ENCODE measurements at regions not wholly inside any gene's neighbourhood (a gene's known extent, or its start where the extent isn't known, plus 50 kb on each side); places are given as distances from the start of the nearest gene placed in this dataset.

DNA sequence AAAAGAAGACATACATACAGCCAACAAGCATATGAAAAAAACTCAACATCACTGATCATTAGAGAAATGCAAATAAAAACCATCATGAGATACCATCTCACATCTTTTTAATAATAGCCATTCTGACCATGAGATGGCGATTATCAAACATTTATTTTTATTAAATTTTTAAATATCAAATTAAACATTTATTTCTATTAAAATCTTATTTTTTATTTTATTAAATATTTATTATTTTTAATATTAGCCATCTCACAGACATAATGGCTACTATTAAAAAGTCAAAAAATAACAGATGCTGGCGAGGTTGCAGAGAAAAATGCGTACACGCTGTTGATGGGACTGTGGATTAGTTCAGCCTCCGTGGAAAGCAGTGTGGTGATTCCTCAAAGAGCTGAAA, 264.8 kb upstream of the TENM4 start:
- POLR2A ChIA-PET: no interaction called here
- H3K9me1 ChIP-seq (replicated peaks; ENCODE audit: control insufficient read depth, extremely low read depth, insufficient read depth, low read length): no peaks in the 10 kb centered on the region
- H2AFZ ChIP-seq (ENCODE audit: low read depth, low read length): no peak overlapping the region
- H3K4me2 ChIP-seq (ENCODE audit: insufficient read depth, low read length): no peak overlapping the region
- TF ChIP-seq POLR2A (IDR thresholded peaks at IDR 0.05; ENCODE audit: low read depth, low read length): no peak
- TF ChIP-seq, protein P1, sequence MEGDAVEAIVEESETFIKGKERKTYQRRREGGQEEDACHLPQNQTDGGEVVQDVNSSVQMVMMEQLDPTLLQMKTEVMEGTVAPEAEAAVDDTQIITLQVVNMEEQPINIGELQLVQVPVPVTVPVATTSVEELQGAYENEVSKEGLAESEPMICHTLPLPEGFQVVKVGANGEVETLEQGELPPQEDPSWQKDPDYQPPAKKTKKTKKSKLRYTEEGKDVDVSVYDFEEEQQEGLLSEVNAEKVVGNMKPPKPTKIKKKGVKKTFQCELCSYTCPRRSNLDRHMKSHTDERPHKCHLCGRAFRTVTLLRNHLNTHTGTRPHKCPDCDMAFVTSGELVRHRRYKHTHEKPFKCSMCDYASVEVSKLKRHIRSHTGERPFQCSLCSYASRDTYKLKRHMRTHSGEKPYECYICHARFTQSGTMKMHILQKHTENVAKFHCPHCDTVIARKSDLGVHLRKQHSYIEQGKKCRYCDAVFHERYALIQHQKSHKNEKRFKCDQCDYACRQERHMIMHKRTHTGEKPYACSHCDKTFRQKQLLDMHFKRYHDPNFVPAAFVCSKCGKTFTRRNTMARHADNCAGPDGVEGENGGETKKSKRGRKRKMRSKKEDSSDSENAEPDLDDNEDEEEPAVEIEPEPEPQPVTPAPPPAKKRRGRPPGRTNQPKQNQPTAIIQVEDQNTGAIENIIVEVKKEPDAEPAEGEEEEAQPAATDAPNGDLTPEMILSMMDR (IDR thresholded peaks at IDR 0.05; ENCODE audit: extremely low read depth in 1 of 2, insufficient read depth in 1 of 2, low read depth in 1 of 2, low read length in 2 of 2): no peak
- TF ChIP-seq JUN (IDR thresholded peaks at IDR 0.05; ENCODE audit: borderline replicate concordance, insufficient read depth, insufficient read length, low read depth): no peak
- no peak for TF ChIP-seq FOS (IDR thresholded peaks at IDR 0.05; ENCODE audit: borderline replicate concordance, insufficient read depth, low read length)
- no peak for TF ChIP-seq MYC (IDR thresholded peaks at IDR 0.05; ENCODE audit: low read depth, low read length)
- TF ChIP-seq EZH2 (IDR thresholded peaks at IDR 0.05; ENCODE audit: borderline replicate concordance, low read depth, low read length, severe bottlenecking): no peak
- no peak for TF ChIP-seq GATA2 (IDR thresholded peaks at IDR 0.05; ENCODE audit: insufficient read depth, insufficient read length, low read depth, low read length)
- intact Hi-C loops (cut with micrococcal nuclease) (no loop called here), dilution Hi-C loops (cut with MboI; ENCODE audit: extremely low pct_ligation_motif_present, low sequenced_read_pairs) (no loop called here)
- H3K9me3 ChIP-seq (replicated peaks; ENCODE audit: control insufficient read depth, insufficient read depth, low read length): peaks cover 3% of the 10 kb centered on the region
- no peak for DNase-seq (ENCODE audit: low read depth, low spot score)
- no peak overlapping the region for H3K4me3 ChIP-seq (replicated peaks in 1 of 3; ENCODE audit: insufficient read depth in 1 of 3, low read depth in 1 of 3, low read length in 3 of 3)
- no peak for FAIRE-seq
- H4K20me1 ChIP-seq (replicated peaks; ENCODE audit: control insufficient read depth, extremely low read depth, insufficient read depth, low read length): no peaks in the 10 kb centered on the region
- no peak overlapping the region for H3K9ac ChIP-seq (replicated peaks; ENCODE audit: extremely low read depth, insufficient read depth, low read length)
- no peaks in the 10 kb centered on the region for H3K4me1 ChIP-seq (ENCODE audit: control insufficient read depth, extremely low read depth, insufficient read depth, low read length)
- H3K27me3 ChIP-seq (ENCODE audit: control insufficient read depth in 2 of 2, insufficient read depth in 2 of 2, low read length in 2 of 2): no peaks in the 10 kb centered on the region
- CTCF ChIA-PET: no interaction called here
- H3K36me3 ChIP-seq (ENCODE audit: control insufficient read depth in 2 of 2, extremely low read depth in 1 of 2, insufficient read depth in 2 of 2, low read length in 2 of 2): no peaks in the 10 kb centered on the region
- H3K79me2 ChIP-seq (ENCODE audit: control insufficient read depth, insufficient read depth, low read length): no peaks in the 10 kb centered on the region
- H3K27ac ChIP-seq (ENCODE audit: insufficient read depth, low read depth, low read length): no peak overlapping the region
- no TSS peak for BruUV-seq (replicated peaks)

DNA sequence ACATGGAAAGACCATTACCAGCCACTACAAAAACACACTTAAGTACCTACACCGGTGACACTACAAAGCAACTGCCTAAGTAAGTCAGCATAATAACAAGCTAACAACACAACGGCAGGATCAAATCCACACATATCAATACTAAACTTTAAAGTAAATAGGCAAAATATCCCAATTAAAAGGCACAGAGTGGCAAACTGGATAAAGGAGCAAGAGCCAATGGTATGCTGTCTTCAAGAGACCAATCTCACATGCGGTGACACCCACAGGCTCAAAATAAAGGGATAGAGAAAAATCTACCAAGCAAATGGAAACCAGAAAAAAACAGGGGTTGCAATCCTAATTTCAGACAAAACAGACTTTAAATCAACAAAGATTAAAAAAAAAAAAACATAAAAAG, 261.5 kb upstream of the TENM4 start:
- H3K4me1 ChIP-seq (ENCODE audit: control insufficient read depth, extremely low read depth, insufficient read depth, low read length): no peaks in the 10 kb centered on the region
- FAIRE-seq: no peak
- no peak overlapping the region for H2AFZ ChIP-seq (ENCODE audit: low read depth, low read length)
- no peaks in the 10 kb centered on the region for H3K27me3 ChIP-seq (ENCODE audit: control insufficient read depth in 2 of 2, insufficient read depth in 2 of 2, low read length in 2 of 2)
- no peak overlapping the region for H3K4me2 ChIP-seq (ENCODE audit: insufficient read depth, low read length)
- no peaks in the 10 kb centered on the region for H3K36me3 ChIP-seq (ENCODE audit: control insufficient read depth in 2 of 2, extremely low read depth in 1 of 2, insufficient read depth in 2 of 2, low read length in 2 of 2)
- DNase-seq (ENCODE audit: low read depth, low spot score): no peak
- TF ChIP-seq, protein P1 (IDR thresholded peaks at IDR 0.05; ENCODE audit: extremely low read depth in 1 of 2, insufficient read depth in 1 of 2, low read depth in 1 of 2, low read length in 2 of 2): no peak
- TF ChIP-seq POLR2AphosphoS5 (IDR thresholded peaks at IDR 0.05; ENCODE audit: insufficient read depth, low read depth, low read length): no peak
- no peak for TF ChIP-seq FOS (IDR thresholded peaks at IDR 0.05; ENCODE audit: borderline replicate concordance, insufficient read depth, low read length)
- no peak for TF ChIP-seq GATA2 (IDR thresholded peaks at IDR 0.05; ENCODE audit: insufficient read depth, insufficient read length, low read depth, low read length)
- TF ChIP-seq MAX (IDR thresholded peaks at IDR 0.05; ENCODE audit: insufficient read depth, insufficient read length): no peak
- TF ChIP-seq MYC (IDR thresholded peaks at IDR 0.05; ENCODE audit: low read depth, low read length): no peak
- TF ChIP-seq JUN (IDR thresholded peaks at IDR 0.05; ENCODE audit: borderline replicate concordance, insufficient read depth, insufficient read length, low read depth): no peak
- no peak for TF ChIP-seq POLR2A (IDR thresholded peaks at IDR 0.05; ENCODE audit: low read depth, low read length)
- no peak for TF ChIP-seq EZH2 (IDR thresholded peaks at IDR 0.05; ENCODE audit: borderline replicate concordance, low read depth, low read length, severe bottlenecking)
- no peak overlapping the region for H3K9ac ChIP-seq (replicated peaks; ENCODE audit: extremely low read depth, insufficient read depth, low read length)
- intact Hi-C loops (cut with micrococcal nuclease): no loop called here
- ChIA-PET POLR2A (no interaction called here), CTCF (no interaction called here)
- H4K20me1 ChIP-seq (replicated peaks; ENCODE audit: control insufficient read depth, extremely low read depth, insufficient read depth, low read length): no peaks in the 10 kb centered on the region
- H3K9me1 ChIP-seq (replicated peaks; ENCODE audit: control insufficient read depth, extremely low read depth, insufficient read depth, low read length): no peaks in the 10 kb centered on the region
- no peaks in the 10 kb centered on the region for H3K79me2 ChIP-seq (ENCODE audit: control insufficient read depth, insufficient read depth, low read length)
- H3K4me3 ChIP-seq (replicated peaks in 1 of 3; ENCODE audit: insufficient read depth in 1 of 3, low read depth in 1 of 3, low read length in 3 of 3): no peak overlapping the region
- BruUV-seq (replicated peaks): no TSS peak
- dilution Hi-C loops (cut with MboI; ENCODE audit: extremely low pct_ligation_motif_present, low sequenced_read_pairs): no loop called here
- H3K9me3 ChIP-seq (replicated peaks; ENCODE audit: control insufficient read depth, insufficient read depth, low read length): no peaks in the 10 kb centered on the region
- H3K27ac ChIP-seq (ENCODE audit: insufficient read depth, low read depth, low read length): no peak overlapping the region
